ENCODE measurements at regions not wholly inside any gene's neighbourhood (a gene's known extent, or its start where the extent isn't known, plus 50 kb on each side); places are given as distances from the start of the nearest gene placed in this dataset.

GRCh38 chr13:80047406-80047805, 293.5 kb downstream of the SPRY2 start:
- H3K27me3 ChIP-seq (ENCODE audit: insufficient read depth, low read length), result no peaks in the 10 kb centered on the region
- no peak for DNase-seq (ENCODE audit: insufficient read length, low spot score, missing footprints)
- peaks cover 33% of the 10 kb centered on the region for H3K4me1 ChIP-seq (ENCODE audit: insufficient read depth, low read length)
- no peaks in the 10 kb centered on the region for H3K9me3 ChIP-seq (ENCODE audit: low read depth, low read length)
- no peak for TF ChIP-seq CTCF (IDR thresholded peaks at IDR 0.05; ENCODE audit: extremely low read depth, low read depth, low read length)
- peak overlapping the region; percentile 15 for H2AFZ ChIP-seq (ENCODE audit: low read length)
- H3K79me2 ChIP-seq (ENCODE audit: insufficient read depth, low read length), result no peaks in the 10 kb centered on the region
- H3K36me3 ChIP-seq (ENCODE audit: insufficient read depth, low read length), result no peaks in the 10 kb centered on the region
- no peaks in the 10 kb centered on the region for H4K20me1 ChIP-seq (ENCODE audit: insufficient read depth, low read length)
- peak overlapping the region; percentile 57 for H3K27ac ChIP-seq (ENCODE audit: low read depth, low read length)
- peak overlapping the region; percentile 31 for H3K4me2 ChIP-seq (ENCODE audit: insufficient read depth, low read length)
- H3K4me3 ChIP-seq (ENCODE audit: insufficient read depth, low read length), result no peak overlapping the region

GRCh38 chr13:80040981-80041317, 300.0 kb downstream of the SPRY2 start:
- peak overlapping the region; percentile 49 for H3K4me2 ChIP-seq (ENCODE audit: insufficient read depth, low read length)
- peaks cover 28% of the 10 kb centered on the region for H3K4me1 ChIP-seq (ENCODE audit: insufficient read depth, low read length)
- no peak overlapping the region for H2AFZ ChIP-seq (ENCODE audit: low read length)
- no peaks in the 10 kb centered on the region for H3K36me3 ChIP-seq (ENCODE audit: insufficient read depth, low read length)
- TF ChIP-seq CTCF (IDR thresholded peaks at IDR 0.05; ENCODE audit: extremely low read depth, low read depth, low read length), result no peak
- DNase-seq (ENCODE audit: insufficient read length, low spot score, missing footprints), result no peak
- H3K4me3 ChIP-seq (ENCODE audit: insufficient read depth, low read length), result no peak overlapping the region
- H4K20me1 ChIP-seq (ENCODE audit: insufficient read depth, low read length), result no peaks in the 10 kb centered on the region
- no peaks in the 10 kb centered on the region for H3K27me3 ChIP-seq (ENCODE audit: insufficient read depth, low read length)
- no peaks in the 10 kb centered on the region for H3K79me2 ChIP-seq (ENCODE audit: insufficient read depth, low read length)
- H3K27ac ChIP-seq (ENCODE audit: low read depth, low read length), result peak overlapping the region; percentile 60
- H3K9me3 ChIP-seq (ENCODE audit: low read depth, low read length), result no peaks in the 10 kb centered on the region

- Histone ChIP-seq H3K9me3 (ENCODE audit: low read depth, low read length) (no peaks in the 10 kb centered on the region), H3K79me2 (ENCODE audit: insufficient read depth, low read length) (no peaks in the 10 kb centered on the region), H3K27me3 (ENCODE audit: insufficient read depth, low read length) (no peaks in the 10 kb centered on the region), H3K36me3 (ENCODE audit: insufficient read depth, low read length) (no peaks in the 10 kb centered on the region), H3K4me1 (ENCODE audit: insufficient read depth, low read length) (peaks cover 28% of the 10 kb centered on the region), H3K4me3 (ENCODE audit: insufficient read depth, low read length) (no peak overlapping the region), H3K4me2 (ENCODE audit: insufficient read depth, low read length) (peak overlapping the region; percentile 49), H3K27ac (ENCODE audit: low read depth, low read length) (peak overlapping the region; percentile 60), H4K20me1 (ENCODE audit: insufficient read depth, low read length) (no peaks in the 10 kb centered on the region), H2AFZ (ENCODE audit: low read length) (no peak overlapping the region)
- peak; percentile 72 for DNase-seq (ENCODE audit: insufficient read length, low spot score, missing footprints)
- TF ChIP-seq CTCF (IDR thresholded peaks at IDR 0.05; ENCODE audit: extremely low read depth, low read depth, low read length), result no peak
Measured at GRCh38 chr13:80040196-80040980, 300.5 kb downstream of the SPRY2 start.

- no peak overlapping the region for H3K27ac ChIP-seq (ENCODE audit: low read depth, low read length)
Measured at GRCh38 chr13:80039000-80039399, 301.9 kb downstream of the SPRY2 start.

More at GRCh38 chr13:80039000-80039399, 301.9 kb downstream of the SPRY2 start:
- Histone ChIP-seq H3K79me2 (ENCODE audit: insufficient read depth, low read length) (no peaks in the 10 kb centered on the region), H3K27me3 (ENCODE audit: insufficient read depth, low read length) (no peaks in the 10 kb centered on the region), H3K36me3 (ENCODE audit: insufficient read depth, low read length) (no peaks in the 10 kb centered on the region), H3K4me3 (ENCODE audit: insufficient read depth, low read length) (no peak overlapping the region), H3K9me3 (ENCODE audit: low read depth, low read length) (no peaks in the 10 kb centered on the region), H3K4me1 (ENCODE audit: insufficient read depth, low read length) (peaks cover 28% of the 10 kb centered on the region), H2AFZ (ENCODE audit: low read length) (no peak overlapping the region), H3K4me2 (ENCODE audit: insufficient read depth, low read length) (no peak overlapping the region), H4K20me1 (ENCODE audit: insufficient read depth, low read length) (no peaks in the 10 kb centered on the region)
- no peak for TF ChIP-seq CTCF (IDR thresholded peaks at IDR 0.05; ENCODE audit: extremely low read depth, low read depth, low read length)
- no peak for DNase-seq (ENCODE audit: insufficient read length, low spot score, missing footprints)
